VCaP (cell line): ENCODE measurements at regions not wholly inside any gene's neighbourhood (a gene's known extent, or its start where the extent isn't known, plus 50 kb on each side); places are given as distances from the start of the nearest gene placed in this dataset.

ENCODE experiments used
- H3K27ac ChIP-seq: fragments of 450-650 bp; 2 replicates; pipeline ENCODE4 v1.5.1; 2017
- TF ChIP-seq, protein P1 (sequence below): fragments of 450-650 bp; conservative IDR thresholded peaks from 2 replicates; pipeline ENCODE4 v1.5.1; 2017; ENCODE audit warnings: mild to moderate bottlenecking, moderate library complexity

GRCh38 chr11:135061166-135061565 is 649.1 kb upstream of the B3GAT1 start:
- H3K27ac ChIP-seq: no peak overlapping the region
- TF ChIP-seq, protein P1, sequence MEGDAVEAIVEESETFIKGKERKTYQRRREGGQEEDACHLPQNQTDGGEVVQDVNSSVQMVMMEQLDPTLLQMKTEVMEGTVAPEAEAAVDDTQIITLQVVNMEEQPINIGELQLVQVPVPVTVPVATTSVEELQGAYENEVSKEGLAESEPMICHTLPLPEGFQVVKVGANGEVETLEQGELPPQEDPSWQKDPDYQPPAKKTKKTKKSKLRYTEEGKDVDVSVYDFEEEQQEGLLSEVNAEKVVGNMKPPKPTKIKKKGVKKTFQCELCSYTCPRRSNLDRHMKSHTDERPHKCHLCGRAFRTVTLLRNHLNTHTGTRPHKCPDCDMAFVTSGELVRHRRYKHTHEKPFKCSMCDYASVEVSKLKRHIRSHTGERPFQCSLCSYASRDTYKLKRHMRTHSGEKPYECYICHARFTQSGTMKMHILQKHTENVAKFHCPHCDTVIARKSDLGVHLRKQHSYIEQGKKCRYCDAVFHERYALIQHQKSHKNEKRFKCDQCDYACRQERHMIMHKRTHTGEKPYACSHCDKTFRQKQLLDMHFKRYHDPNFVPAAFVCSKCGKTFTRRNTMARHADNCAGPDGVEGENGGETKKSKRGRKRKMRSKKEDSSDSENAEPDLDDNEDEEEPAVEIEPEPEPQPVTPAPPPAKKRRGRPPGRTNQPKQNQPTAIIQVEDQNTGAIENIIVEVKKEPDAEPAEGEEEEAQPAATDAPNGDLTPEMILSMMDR: no peak

GRCh38 chr11:135046986-135047385 is 634.9 kb upstream of the B3GAT1 start:
- TF ChIP-seq, protein P1: no peak
- H3K27ac ChIP-seq: no peak overlapping the region

- no peak overlapping the region for H3K27ac ChIP-seq
- TF ChIP-seq, protein P1: no peak
Observed at GRCh38 chr11:135046556-135046955, 634.5 kb upstream of the B3GAT1 start.

- TF ChIP-seq, protein P1: no peak
- no peak overlapping the region for H3K27ac ChIP-seq
Observed at GRCh38 chr11:135043434-135043833, 631.4 kb upstream of the B3GAT1 start.

DNA sequence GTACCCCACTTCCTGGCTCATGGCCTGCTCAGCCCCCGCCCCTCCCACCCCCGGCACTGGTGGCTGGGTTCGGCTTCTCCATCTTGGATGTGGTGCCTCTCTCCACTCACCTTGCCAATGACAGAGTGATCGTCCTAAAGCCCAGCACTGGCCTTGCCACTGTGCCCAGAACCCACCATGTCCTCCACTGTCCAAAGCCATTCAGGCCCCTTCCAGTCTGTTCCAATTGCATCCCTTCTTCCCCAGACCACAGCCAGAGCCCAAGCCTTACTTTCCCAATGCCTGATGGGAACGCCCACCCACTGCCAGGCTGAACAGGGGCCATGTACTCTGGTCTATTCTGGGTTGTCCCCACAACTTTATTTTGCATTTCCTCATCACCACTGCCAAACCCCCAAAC is 625.8 kb upstream of the B3GAT1 start:
- TF ChIP-seq, protein P1: no peak
- H3K27ac ChIP-seq: no peak overlapping the region

DNA sequence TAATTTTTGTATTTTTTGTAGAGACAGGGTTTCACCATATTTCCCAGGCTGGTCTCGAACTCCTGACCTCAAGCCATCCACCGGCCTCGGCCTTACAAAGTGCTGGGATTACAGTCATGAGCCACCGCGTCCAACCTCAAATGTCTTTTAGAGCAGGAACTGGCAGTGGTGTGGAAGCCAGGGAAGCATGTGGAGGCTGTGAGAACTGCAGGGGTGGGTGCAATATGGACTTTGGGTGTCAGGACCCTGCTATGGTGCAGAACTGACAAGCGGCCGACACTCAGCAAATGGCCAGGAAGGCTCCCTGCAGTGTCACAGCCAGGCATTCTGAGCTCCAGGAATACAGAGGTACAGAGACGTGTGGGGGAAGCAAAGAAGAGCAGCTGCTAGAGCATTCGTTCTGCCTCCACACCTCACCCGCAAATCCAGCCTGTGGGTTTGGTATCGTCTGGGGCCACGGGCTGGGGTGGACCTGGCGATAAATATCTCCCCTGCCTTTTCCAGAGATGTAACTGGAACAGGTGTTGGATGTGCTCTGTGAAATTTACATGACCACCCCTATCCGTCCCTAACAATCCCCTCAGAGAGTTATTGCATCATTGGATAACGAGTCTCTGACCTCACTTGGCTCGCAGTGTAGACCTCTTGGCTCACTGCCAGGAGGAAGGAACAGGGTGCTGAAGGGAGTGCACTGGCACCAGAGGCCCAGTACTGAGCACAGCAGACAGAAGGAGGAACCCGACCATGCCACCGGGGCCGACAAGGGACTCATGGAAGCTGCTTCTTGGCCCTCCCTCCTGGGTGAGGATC is 624.7 kb upstream of the B3GAT1 start:
- H3K27ac ChIP-seq: no peak overlapping the region
- TF ChIP-seq, protein P1: no peak

DNA sequence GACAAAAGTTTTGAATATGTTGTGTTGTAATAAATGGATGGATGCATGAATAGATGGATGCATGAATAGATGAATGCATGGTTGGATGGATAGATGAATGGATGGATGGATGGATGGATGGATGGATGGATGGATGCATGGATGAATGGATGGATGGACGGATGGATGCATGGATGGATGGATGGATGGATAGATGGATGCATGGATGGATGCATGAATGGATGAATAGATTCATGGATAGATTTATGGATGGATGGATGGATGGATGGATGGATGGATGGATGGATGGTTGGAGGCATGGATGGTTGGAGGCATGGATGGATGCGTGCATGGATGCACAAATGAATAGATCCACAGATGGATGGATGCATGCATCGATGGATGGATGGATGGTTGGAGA is 623.2 kb upstream of the B3GAT1 start:
- TF ChIP-seq, protein P1: no peak
- no peak overlapping the region for H3K27ac ChIP-seq
